Islet of Langerhans (tissue), 1 donor: ENCODE measurements at regions not wholly inside any gene's neighbourhood (a gene's known extent, or its start where the extent isn't known, plus 50 kb on each side); places are given as distances from the start of the nearest gene placed in this dataset.

Experiments
- FAIRE-seq: peaks from one replicate; lab custom pipeline; 2011; peaks lifted over from hg19 to GRCh38; lab: Jason Lieb, UNC

DNA sequence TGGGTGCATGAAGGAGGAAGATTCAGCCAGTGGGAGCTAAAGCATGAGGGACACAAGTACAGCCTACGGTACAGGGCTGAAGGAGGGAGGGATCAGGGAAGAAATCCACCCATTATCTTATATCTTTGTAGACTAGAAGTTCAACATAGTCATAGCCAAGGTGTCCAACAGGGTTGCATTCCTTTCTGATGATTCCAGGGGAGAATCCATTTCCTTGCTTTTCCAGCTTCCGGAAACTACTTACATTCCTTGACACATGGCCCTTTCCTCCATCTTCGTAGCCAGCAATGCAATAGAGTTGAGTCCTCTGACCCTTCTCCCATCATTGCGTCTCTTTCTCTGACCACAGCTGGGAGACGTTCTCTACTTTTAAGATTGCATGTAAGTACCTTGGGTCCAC is 471.0 kb upstream of the SEMA6D start:
- no peak for FAIRE-seq

DNA sequence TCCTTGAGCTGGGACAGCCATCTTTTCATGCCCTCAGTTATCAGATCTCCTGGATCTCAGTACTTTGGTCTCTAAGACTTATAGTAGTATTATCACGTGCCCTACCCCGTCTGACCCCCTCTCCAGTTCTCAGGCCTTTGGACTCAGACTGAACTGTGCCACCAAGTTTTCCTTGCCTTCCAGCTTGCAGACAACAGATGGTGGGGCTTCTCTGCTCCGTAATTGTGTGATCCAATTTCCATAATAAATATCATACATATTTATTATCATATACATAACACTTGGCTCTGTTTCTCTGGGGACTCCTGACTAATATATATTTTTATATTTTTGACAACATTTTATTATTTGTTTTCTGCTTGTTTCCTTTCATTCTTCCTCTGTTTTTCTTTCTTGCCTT is 458.8 kb upstream of the SEMA6D start:
- no peak for FAIRE-seq

DNA sequence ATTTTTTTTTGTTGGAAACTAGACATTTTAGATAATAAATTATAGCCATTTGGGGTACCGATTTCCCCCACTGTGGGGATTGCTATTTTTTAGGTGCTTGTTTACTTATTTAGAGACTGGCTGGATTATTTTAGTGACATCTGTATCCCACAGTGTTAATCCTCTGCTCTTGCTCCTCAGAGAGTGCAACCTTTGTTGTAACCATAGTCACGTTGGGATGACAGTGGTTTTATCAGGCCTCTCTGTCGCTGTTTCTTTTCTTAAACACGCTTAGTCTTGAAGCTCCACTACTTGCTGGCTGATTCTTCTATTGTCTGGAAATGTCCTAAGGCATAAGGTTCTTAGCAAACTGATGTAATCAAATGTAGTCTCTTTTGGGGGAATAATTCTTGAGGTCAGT is 451.6 kb upstream of the SEMA6D start:
- FAIRE-seq: no peak

DNA sequence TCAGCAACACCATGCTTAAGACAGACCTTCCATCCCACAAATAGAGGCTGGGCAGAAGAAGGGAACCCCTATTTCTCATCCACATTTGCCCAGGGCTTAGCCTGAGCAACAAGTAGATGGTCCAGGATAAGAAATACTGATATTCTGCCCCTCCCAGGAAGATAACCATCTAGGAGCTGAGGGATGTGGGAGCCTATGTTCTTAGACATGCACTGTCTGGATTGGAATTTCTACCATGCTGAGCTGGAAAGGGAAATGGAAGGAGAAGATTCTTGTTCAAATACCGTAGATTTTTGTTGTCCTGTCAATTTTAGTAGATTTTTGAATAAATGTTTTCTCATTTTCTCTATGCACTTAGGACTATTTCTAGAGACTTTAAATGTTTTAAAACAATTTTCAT is 450.7 kb upstream of the SEMA6D start:
- FAIRE-seq: no peak

DNA sequence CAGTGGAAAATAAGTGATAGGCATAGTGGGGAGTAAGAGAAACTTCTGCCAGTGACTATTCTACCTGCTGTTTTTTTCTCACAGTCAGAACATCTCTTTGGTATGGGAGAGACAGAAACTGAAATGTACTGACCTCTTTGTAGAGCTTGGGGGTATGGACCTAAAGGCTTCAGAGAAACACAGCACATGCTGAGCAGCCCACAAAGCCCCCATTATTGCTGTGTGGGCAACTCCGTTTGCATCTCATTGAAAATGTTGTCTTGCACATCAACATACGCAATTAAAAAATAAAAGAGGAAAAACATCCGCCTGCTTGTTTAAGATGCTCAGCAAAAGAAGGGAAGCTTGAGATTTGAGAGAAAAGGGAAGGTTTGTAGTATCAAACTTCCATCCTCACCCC is 443.4 kb upstream of the SEMA6D start:
- FAIRE-seq: no peak

DNA sequence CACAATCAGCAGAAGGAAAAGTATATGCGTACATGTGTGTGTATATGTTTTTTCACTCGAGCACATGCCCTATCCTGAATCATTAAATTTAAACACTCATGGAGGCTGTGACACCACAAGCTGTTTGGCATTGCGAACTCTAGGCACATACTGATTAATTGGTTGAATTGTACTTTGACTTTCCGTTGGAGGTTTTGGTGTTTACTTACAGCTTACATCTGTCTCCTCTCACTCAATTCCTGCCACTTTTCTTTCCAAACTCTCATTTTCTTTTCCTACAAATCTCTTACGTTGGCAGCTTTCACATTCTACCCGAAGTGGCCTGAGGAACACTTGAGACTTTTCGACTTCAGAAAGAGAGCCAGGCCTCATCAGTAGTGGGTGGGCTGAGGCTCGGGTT is 434.1 kb upstream of the SEMA6D start:
- no peak for FAIRE-seq

DNA sequence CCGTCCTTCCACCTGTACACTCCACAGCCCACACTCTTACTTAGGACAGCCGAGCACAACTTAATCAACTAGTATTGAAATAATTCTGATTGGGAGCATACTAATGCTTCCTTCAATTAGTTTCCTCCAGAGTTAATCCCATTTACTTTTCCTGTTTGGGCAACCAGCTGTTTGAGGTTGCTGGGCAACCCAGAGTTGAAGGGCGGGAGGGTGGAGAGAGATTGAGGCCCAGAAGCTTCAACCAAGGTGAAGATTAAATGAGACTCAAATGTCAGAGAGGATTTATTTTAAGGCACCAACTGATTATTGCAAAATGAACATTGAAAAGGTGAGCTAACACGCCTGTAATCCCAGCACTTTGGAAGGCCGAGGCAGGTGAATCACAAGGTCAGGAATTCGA is 428.5 kb upstream of the SEMA6D start:
- FAIRE-seq: peak; percentile 82

DNA sequence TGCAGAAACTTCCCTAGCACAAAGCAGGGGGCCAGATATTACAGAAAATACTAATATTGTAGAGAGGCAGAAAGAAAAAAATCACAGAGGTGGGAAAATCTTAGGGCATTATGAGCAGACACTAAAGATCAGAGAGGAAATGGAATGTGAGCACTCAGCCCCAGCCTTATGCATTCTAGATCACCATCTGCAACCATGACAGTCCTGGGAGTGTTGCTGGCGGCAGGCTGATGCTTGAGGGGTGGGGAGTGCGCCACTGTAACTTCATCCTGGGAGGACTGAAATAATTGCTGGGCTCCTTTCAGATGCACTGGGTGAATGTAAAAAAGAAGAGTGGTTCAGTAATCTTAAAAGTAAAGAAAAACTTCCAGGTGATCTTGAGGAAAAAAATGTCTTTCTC is 427.6 kb upstream of the SEMA6D start:
- no peak for FAIRE-seq

DNA sequence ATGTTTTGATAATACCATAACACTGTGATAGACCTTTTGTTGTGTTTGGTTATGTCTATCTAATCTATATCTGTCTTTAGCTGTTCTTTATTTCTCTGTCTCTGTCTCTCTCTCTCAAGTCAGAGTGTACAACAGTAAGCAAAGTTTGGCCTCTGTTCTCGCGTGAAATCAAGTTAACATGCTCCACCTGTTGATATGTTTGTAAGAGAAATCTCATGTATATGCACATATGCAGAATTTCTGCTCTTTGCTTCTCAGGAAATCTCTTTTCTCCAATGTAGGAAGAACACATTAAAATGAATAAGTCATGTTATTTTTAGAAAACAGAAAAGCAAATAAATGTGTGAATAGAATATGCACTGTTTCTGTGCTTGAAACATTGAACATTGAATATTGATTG is 425.5 kb upstream of the SEMA6D start:
- FAIRE-seq: peak; percentile 75

DNA sequence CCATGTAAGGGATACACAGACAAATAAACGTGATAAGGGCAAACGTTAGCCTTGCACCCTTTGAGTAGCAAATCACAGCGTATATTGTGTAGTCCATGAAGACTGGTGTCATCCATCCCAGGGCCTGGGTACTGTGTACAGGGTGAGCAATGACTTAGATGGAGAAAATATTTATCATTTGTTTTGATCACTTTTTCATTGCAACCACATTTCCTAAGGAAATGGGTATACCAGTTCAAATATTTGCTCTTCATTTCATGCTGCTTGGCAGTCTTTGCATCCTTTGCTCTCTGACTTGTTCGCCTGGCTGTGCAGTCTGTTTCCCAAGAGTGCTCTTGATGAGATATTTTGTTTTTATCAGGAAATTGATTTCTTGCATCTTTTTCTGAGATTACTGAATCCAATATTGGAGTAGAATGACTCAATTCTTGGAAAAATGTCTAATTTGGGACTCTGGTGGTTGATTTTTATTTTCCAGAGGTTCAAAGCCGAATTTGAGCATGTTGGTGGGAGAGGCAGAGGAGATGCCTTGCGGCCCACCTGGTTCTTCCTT is 424.6 kb upstream of the SEMA6D start:
- no peak for FAIRE-seq

DNA sequence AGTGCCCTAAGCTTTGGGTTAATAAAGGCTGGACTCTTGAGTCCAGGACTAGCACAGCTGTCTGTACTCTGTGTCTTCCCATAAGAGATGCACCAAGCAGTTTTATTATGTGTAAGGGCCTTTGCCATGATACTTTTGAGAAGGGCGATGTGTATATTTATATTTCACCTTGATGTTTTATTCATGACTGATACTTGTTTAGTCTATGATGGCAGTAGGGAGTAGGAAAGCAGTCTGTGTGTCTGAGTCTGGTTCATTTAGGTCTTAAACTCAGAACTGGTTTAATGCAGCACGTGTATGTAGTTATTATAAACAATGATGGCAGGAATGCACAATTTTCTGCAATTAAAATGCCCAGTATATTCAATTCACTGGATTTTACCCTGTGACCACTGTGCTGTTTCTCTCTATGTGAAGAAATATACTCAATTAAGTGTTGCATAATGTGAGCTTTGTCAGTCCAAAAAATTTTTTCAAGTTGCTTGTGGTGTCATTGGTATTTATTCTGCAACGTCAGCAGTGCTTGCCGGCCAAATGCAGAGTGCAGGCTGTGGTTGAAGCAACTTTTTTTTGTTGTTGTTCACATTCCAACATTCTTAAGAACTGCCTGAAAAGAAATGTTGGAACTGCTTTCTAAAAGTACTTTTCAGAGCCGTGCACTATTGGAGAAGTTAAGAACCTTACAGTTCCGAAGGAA is 423.7 kb upstream of the SEMA6D start:
- no peak for FAIRE-seq

DNA sequence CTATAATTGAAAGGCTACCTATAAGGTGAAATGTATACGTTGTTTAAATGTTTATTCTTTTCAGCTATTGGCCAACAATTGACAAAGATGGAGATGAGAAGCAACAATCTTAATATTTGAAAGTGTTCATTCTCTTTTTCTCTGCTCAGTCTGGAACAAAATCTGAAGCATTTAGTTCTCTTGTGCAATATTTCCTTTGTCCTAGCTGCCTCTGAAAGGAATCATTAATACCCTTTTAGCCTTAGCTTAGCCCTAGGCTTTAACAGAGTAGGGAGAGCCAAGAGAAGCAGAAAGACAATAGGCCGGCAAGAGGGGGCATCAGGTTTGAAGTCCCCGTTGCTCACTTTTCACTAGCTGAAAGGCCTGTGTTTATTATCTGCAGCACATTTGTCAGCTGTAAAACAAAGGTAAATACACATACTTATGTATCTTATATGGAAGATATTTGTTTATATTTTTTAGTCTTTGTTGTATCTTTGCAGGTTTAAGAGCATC is 422.5 kb upstream of the SEMA6D start:
- FAIRE-seq: peak; percentile 64

DNA sequence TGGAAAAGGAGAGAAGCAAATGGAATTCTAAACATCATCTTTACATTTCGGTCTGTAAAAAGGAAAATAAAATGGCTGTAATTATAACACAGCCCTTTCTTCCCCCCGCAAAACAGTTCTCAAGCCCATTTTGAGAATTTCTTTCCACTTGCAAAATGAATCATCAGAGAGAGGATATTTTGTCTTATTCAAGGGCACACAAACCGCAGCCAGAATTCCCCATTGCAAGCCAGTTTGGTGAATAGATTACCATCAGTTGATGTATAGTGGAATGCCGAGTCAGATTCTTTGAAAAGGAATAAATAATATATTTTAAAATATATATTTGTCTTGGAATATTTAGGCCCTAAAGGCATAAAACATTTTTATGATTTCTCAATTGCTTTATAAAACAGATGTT is 420.4 kb upstream of the SEMA6D start:
- no peak for FAIRE-seq

DNA sequence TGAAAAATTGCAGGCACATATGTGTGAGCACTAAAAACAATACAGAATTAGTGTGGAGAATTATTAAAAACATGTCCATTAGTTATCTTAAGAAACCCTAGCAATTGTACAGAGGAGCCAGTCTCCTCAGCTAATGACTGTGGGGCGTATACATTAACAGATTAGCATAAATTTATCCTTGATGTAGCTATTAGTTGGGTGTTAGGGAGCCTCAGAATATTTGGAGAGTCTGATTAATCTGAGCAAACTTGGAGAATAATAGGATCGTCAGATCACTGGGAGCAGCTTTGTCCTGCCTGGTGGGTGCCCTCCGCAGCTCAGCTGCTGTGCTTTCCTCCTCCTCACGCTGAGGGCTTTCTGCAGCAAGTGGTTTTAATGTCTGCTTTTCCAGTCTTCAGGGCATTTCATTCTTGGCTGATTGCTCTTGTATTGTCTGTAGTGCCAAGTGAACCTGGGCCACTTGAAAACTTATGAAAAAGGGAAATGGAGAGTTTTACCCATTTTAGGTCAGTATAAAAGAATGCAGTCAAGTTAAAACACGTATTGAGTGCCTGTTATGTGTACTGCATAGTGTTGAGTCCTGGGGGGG is 417.4 kb upstream of the SEMA6D start:
- no peak for FAIRE-seq

DNA sequence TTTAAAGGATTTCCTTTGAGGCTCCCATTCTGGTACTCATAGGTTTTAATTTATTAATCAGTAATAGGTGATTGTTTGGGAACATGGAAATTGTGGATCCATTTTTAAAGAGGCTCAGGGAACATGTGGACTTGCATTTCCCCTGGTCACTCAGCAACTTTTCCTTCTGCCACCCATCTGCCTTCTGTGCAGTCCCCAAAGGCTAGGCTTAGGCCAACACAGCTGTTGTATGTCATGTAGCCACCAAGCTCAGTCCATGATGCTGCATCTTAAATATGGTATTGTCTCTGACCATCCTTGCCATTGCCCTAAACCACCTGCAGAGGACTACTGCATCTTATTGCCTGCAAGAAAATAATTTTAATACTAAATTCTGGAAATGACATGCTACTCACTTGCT is 416.7 kb upstream of the SEMA6D start:
- FAIRE-seq: no peak

DNA sequence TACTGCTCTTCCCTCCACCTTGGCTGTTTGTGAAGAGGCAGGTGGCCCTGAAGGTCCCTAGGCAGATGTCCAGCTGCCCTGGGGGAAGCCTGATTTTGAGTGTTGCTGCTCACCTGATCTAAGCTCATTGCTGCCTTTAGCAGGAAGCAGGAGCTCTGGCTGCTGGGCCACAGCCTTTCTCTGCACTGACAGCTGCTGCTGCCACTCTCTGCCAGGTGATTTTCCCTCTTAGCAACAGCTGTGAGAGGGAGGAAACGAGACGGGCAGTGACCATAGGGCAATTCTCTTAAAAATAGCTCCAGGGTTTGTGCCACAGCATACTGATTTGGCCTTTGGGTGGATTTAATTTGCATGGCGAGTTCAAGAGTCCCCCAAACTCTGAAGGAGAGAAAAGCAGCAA is 415.8 kb upstream of the SEMA6D start:
- peak; percentile 51 for FAIRE-seq

DNA sequence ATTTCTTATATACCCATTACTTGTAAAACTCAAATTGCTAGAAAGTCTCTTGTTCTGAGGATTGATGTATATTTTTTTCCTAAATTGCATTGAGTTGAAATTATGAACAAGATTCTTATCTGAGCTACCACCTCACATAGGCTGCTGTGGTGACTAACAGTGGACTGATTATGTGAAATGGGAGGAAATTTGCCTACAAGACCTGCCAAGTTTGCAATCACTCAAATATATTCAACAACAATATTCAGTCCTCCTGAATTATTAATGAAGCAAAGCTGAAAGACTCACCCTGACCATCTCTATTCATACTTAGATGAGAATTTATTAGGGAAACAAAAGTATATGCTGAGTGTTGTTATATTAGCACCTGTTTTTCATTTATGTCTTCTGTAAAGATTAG is 412.6 kb upstream of the SEMA6D start:
- no peak for FAIRE-seq

DNA sequence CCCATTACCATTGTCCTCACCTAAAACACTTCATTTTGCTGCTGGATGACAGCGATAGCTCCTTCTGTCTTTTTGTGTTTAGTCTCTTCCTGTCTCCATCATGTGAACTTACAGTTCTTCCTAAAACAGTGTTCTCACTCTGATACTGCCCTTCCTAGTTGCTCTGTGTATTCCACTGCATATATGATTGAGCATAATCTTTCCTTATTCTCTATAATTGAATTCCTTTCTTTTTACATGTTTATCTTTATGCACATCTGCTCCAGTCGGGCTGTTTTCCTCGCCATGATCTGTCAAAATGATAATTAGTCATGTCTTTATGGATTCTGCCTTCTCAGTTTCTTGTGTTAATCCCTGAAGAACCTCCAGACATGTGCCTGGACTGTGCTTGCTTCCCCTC is 405.1 kb upstream of the SEMA6D start:
- FAIRE-seq: no peak

DNA sequence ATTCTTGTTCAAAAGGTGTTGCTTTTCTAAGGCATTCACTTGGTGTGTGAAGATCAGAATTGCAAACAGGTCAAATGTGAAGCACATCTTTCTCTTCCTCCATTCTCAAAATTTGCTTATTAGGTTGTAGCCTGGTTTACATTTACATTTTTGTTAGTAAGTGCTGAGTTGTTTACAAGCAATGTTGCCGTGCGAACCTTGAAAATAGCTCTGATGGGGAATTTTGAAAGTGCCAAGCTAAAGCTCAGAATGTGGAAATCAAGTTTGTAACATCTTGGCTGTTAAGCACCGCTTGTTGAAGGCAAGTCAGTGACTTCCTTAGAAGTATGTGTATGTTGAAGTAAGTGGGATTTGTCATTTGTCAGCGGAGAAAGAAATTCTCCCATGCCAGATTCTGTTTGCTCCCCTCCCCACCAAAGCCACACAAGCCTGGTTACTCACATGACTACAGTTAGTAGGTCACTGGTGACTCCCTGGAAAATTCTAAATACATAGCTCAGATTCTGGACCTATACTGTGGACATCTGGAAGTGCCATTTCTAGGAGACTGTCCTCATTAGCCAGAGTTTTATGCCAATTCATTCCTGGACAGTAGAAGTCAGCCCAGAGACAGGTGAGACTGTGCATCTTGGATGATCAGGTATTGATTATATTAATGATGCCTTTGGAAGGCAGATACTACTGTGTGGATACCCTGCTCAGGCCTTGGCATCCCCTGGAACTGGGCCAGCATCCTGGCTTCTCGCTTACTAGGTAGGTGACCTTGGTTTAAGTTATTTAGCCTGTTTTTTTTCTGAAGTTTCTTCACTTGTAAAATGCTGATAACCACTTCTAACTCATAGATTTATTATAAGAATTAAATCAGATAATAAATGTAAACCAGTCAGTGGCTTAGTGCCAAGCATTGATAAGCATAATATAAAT is 390.6 kb upstream of the SEMA6D start:
- FAIRE-seq: no peak

DNA sequence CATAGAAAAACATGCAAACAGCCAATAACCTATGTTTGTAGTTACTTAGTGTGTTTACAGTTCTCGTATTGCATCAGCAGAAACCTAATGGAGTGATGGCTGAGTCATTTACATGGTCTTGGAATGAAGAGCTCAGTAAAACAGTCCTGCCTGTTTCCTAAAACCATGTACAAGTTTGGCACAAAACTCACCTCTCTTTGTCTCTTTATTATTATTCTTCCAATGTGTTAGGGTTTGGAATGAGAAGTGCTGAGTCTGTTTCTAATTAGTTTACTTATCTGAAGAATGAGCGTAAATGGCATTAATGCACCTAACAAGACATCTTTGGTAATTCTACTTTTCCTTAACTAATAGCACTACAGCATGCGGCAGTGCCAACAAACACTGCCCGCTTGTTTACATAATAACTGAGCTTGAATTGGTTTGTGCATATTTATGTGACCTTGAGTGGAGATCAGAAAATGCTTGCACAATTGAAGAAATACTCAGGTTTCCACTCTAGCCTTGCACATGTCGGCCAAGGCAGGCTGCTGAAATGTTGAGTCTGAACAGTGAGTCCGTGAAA is 385.4 kb upstream of the SEMA6D start:
- peak; percentile 98 for FAIRE-seq

DNA sequence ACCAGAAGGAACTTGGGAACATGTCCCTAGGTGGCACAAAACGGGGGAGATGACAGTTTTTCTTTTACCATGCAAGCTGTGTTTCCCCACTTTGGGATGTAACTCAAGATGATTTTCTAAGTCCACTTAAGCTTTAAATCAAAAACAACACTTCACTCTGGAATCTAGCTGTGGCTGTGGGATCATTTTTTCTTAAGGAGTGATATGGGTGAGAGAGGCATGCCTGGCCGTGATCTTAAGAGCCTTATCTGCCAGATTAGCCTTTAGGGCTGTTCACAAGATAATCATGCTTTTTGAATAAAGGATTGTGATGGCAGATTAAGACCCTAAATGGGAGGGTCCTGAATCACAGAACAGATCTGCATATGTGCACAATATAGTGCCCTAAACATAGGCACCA is 384.8 kb upstream of the SEMA6D start:
- no peak for FAIRE-seq

DNA sequence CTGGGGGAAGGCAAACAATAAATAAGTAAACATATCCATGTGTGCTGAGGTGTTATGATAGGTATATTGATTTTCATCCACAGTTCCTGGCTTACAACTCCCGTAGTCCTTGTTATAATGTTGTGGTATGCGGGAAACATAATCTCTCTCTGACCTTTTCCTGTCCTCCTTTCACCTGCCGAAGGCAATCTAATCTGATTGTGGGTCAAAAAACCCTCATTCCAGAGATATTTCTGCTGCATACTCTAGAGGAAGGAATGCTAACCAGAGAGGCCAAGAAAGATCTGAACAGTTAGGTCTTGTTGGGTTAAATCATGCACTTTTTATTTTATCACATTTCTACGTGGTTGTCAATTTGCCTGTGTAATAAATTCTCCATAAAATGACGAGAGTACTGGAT is 383.6 kb upstream of the SEMA6D start:
- FAIRE-seq: no peak
